ENCODE measurements at regions not wholly inside any gene's neighbourhood (a gene's known extent, or its start where the extent isn't known, plus 50 kb on each side); places are given as distances from the start of the nearest gene placed in this dataset.

- Histone ChIP-seq H3K27ac (ENCODE audit: low read depth in 2 of 2, low read length in 1 of 2) (no peak overlapping the region), H3K4me1 (ENCODE audit: control insufficient read depth in 1 of 2, insufficient read depth in 2 of 2, low read depth in 1 of 2, low read length in 1 of 2) (no peaks in the 10 kb centered on the region), H3K4me2 (no peak overlapping the region), H3K9me3 (no peaks in the 10 kb centered on the region), H4K20me1 (ENCODE audit: insufficient read depth) (no peaks in the 10 kb centered on the region), H3K27me3 (ENCODE audit: insufficient read depth) (peaks cover 13% of the 10 kb centered on the region; the same call in 1 of the 2 replicates), H3F3A (replicated peaks; ENCODE audit: insufficient read depth) (no peaks in the 10 kb centered on the region), H3K4me3 (ENCODE audit: low read depth in 2 of 2, low read length in 1 of 2) (no peak overlapping the region), H3K36me3 (replicated peaks in 1 of 2; ENCODE audit: control insufficient read depth in 1 of 2, insufficient read depth in 2 of 2, low read length in 1 of 2) (no peaks in the 10 kb centered on the region), H3K79me2 (ENCODE audit: insufficient read depth) (no peaks in the 10 kb centered on the region), H3K9ac (no peak overlapping the region), H2AFZ (ENCODE audit: low read depth) (no peak overlapping the region), H3K9me2 (no peaks in the 10 kb centered on the region)
- ChIA-PET POLR2A (no interaction called here), CTCF (interaction anchor here (2.3 to 10.9 kb wide), 2 partner anchors 6 to 23 kb away, joined by 10 to 117 read pairs; no protein-coding TSS in a partner anchor)
- 52% methylated on average over 9 of the region's 9 CpGs for WGBS (ENCODE audit: low lambda C conversion rate)
- TF ChIP-seq TAF1 (IDR thresholded peaks at IDR 0.05; ENCODE audit: borderline replicate concordance, low read depth, low read length) (no peak), CTCF (IDR thresholded peaks at IDR 0.05) (no peak), TCF12 (IDR thresholded peaks at IDR 0.05) (no peak), GATA2 (CRISPR knock-in tag; IDR thresholded peaks at IDR 0.05) (no peak), EP300 (IDR thresholded peaks at IDR 0.05; ENCODE audit: borderline replicate concordance in 1 of 2, low read depth in 1 of 2, low read length in 1 of 2) (no peak), IRF3 (IDR thresholded peaks at IDR 0.05; ENCODE audit: low read depth, low read length) (no peak), RCOR1 (IDR thresholded peaks at IDR 0.05; ENCODE audit: low read length) (no peak), SMC3 (IDR thresholded peaks at IDR 0.05; ENCODE audit: low read depth, low read length) (no peak), ELF1 (IDR thresholded peaks at IDR 0.05) (no peak), FOSL2 (IDR thresholded peaks at IDR 0.05; ENCODE audit: borderline replicate concordance, low read depth) (no peak), POLR2AphosphoS5 (IDR thresholded peaks at IDR 0.05; ENCODE audit: low read depth, low read length) (no peak), NFIC (IDR thresholded peaks at IDR 0.05; ENCODE audit: borderline replicate concordance) (no peak), NRF1 (IDR thresholded peaks at IDR 0.05; ENCODE audit: low read depth, low read length) (no peak), TEAD4 (IDR thresholded peaks at IDR 0.05; ENCODE audit: borderline replicate concordance, insufficient read depth) (no peak), MEF2A (IDR thresholded peaks at IDR 0.05; ENCODE audit: borderline replicate concordance, low read depth) (no peak), GABPA (IDR thresholded peaks at IDR 0.05; ENCODE audit: low read depth) (no peak)
- TF ChIP-seq, protein P1, sequence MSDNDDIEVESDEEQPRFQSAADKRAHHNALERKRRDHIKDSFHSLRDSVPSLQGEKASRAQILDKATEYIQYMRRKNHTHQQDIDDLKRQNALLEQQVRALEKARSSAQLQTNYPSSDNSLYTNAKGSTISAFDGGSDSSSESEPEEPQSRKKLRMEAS (IDR thresholded peaks at IDR 0.05; ENCODE audit: low read depth), result no peak
- TF ChIP-seq, protein P2, sequence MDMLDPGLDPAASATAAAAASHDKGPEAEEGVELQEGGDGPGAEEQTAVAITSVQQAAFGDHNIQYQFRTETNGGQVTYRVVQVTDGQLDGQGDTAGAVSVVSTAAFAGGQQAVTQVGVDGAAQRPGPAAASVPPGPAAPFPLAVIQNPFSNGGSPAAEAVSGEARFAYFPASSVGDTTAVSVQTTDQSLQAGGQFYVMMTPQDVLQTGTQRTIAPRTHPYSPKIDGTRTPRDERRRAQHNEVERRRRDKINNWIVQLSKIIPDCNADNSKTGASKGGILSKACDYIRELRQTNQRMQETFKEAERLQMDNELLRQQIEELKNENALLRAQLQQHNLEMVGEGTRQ (IDR thresholded peaks at IDR 0.05; ENCODE audit: borderline replicate concordance, low read depth, low read length), result no peak
- TF ChIP-seq, protein P3, sequence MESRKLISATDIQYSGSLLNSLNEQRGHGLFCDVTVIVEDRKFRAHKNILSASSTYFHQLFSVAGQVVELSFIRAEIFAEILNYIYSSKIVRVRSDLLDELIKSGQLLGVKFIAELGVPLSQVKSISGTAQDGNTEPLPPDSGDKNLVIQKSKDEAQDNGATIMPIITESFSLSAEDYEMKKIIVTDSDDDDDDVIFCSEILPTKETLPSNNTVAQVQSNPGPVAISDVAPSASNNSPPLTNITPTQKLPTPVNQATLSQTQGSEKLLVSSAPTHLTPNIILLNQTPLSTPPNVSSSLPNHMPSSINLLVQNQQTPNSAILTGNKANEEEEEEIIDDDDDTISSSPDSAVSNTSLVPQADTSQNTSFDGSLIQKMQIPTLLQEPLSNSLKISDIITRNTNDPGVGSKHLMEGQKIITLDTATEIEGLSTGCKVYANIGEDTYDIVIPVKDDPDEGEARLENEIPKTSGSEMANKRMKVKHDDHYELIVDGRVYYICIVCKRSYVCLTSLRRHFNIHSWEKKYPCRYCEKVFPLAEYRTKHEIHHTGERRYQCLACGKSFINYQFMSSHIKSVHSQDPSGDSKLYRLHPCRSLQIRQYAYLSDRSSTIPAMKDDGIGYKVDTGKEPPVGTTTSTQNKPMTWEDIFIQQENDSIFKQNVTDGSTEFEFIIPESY (IDR thresholded peaks at IDR 0.05; ENCODE audit: borderline replicate concordance, low read depth), result no peak
- DNase-seq, result no peak
Observed at GRCh38 chr15:51155016-51155580, 60.4 kb upstream of the TNFAIP8L3 start.
